ENCODE measurements at regions not wholly inside any gene's neighbourhood (a gene's known extent, or its start where the extent isn't known, plus 50 kb on each side); places are given as distances from the start of the nearest gene placed in this dataset.

DNA sequence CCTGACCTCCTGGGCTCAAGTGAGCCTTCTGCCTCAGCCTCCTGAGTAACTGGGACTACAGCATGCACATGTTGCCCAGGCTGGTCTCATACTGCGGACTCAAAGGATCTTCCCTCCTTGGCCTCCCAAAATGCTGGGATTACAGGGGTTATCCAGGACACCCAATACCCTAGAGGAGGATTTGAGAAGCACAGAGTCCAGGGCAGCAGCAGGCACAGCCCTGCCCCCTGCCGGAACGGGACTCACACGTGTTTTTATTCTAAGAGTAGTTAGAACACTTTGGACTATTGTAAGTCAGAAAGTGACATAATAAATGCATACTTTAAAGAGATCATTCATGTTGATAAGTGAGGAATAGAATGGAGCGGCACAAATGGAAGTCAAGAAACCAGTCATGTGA, 80.2 kb downstream of the C6orf118 start:
- no peak for DNase-seq (ENCODE audit: low read depth)

DNA sequence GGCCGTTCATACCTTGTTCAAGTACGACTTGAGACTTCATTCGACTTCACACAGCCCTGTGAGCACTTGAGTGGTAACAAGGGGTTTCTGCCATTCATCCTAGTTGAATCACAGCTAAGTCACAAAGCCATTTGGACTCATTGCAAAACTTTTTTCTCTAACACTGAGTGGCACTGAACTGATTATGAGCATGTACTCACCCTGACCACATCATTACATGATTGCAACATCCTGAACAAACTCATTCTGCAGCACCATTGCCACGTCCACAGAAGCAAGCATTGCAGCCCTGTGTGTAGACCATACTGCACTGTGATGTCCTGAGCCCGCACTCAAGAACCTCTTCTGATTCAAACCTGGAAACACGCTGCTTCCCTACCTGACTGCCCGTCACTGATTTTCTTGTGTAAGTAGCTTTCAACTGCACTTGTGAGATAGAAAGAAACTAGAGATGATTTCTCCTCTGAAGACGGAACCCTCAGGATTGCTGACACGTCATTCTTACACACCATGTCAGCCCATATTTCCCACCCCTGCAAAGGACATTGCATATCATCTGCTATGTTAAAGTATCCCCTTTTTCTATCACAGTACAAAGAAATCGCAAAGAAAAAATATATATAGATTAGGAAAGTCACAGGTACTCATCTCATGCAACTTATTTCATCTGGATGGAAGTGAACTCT, 81.6 kb downstream of the C6orf118 start:
- no peak for DNase-seq (ENCODE audit: low read depth)

DNA sequence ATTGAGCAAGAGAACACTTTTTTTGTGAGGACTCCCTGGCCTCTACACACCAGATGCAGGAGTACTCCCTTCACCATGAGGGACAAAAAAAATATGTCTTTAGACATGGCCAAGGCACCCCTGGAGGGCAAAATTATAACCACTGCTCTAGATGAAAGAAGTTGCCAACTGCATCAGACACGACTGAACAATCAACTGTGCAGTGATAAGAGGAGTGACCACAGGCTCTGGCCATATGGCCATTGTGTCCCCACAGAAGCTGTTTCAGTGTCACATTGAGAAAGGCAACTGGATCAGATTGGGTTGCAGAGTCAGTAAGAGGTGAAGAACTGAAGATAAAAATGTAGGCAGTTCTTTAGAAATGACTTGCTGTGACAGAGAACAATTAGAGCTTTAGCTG, 85.7 kb downstream of the C6orf118 start:
- DNase-seq (ENCODE audit: low read depth), result no peak

DNA sequence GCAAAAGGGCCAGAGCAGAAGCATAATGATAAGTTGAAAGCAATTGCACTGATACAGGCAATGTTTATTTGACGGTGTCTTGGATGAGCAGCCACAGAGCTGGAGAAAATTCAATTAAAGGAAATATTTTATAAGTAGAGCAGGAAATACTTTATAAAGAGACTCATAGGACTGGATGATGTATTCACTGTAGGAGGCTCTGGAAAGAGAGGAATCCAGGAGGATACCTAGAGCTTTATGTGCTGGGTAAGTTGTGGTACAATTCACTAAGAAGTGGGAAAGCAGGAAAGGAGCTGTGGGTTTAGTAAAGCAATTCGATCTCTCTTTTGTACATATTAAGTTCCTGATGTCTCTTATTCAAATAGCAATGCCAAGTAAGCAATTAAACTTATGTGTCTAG, 86.3 kb downstream of the C6orf118 start:
- DNase-seq (ENCODE audit: low read depth), result no peak

DNA sequence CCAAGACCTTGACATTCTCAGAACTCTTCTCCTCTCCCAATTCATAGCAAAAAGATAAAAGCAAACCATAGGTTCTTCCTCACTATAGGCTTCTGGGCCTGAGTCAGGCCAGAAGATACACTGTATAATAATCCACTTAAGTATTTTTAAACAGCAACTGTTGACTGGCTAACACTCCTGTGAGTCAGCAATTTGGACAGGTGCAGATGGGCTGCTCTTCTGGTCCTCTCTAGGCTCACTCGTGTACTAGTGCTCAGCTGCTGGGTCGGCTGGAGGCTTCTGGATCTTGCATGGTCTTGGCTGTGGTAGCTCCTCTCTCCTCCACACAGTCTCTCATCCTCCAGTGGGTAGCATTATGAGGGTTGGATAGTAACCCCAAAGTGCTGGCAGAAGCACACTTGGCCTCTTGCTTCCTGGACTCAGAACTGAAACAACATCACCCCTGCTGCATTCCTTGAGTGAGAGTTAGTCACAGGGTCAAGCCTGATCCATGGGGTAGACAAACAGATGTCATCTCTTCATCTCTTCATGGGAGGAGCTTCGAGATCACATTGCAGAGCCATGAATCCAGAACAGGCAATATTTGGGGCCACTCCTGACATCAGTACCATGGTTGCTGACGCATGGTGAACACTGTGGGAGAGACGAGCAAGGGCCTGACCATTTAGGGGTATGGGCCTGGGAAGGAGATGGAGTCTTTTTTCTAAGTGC, 86.9 kb downstream of the C6orf118 start:
- DNase-seq (ENCODE audit: low read depth), result no peak

DNA sequence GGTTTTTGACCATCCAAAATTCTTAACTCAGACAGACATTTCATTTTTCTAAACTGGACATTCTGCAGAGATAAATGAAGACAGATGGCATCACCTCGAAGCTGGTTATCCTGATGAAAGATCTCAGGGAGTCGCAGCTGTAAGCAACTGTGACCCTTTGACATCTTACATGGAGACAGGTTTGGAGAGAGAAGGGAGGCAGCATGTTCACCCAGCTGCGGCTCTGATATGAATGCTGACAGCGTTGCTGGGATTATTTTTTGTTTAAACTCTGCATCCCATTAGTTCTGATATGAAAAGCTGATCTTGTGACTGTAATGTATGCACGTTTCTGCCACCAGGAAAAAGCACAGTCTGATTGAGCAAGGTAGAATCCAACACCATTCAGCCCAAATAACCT, 89.4 kb downstream of the C6orf118 start:
- DNase-seq (ENCODE audit: low read depth), result no peak

DNA sequence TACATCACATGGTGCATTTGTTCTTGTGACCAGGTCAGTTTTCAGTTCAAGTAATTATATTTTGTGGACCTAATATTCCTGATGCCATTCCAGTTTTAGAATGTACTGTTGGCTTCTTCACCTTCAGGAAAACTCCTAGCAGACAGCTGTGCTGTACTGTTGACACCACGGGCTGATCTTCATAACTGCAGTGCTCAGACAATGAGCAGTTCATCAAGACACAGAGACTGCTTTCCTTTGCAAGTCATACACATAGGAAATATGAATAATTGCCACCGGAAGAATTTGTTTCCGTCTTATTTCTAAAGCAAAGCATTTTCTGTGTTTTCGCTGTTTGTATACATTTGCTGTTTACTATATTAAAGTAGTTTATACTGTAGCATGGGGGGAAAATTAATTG, 89.8 kb downstream of the C6orf118 start:
- no peak for DNase-seq (ENCODE audit: low read depth)

DNA sequence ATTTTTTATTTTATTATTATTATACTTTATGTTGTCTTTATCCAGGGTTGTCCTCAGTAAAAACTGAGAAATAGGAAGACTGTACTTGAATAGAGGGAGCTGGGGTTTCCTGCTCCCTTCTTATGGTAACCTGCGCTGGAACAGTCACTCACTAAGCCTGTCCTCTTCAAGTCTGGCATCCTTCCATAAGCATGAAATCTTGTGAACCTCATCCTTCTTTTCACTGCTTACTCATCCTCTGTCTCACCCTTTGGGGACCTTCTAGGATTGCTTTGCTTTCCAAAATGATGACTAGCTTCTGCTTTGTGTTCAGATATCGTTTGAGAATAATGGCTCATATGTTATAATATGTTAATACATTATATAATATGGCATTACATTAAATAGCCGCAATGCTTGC, 90.6 kb downstream of the C6orf118 start:
- DNase-seq (ENCODE audit: low read depth), result no peak

DNA sequence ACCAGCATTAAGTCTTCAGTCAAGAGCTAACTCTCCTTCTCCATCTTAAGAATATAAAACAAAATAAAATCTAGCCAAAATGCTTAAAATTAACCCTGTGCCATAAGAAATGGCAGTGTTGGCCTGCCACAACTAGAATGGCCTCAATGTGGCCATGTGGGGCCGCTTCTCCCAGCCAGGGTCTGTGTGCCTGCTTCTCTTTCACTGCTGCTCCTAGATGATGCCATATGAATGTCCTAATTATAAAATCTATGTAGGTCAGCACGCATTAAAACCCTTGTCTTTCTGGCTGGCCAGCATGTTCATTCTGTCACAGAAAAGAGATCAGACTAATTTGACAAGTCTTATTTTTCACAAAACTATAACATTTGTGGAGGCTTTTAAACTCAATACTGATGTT, 102.6 kb downstream of the C6orf118 start:
- DNase-seq (ENCODE audit: low read depth), result no peak

DNA sequence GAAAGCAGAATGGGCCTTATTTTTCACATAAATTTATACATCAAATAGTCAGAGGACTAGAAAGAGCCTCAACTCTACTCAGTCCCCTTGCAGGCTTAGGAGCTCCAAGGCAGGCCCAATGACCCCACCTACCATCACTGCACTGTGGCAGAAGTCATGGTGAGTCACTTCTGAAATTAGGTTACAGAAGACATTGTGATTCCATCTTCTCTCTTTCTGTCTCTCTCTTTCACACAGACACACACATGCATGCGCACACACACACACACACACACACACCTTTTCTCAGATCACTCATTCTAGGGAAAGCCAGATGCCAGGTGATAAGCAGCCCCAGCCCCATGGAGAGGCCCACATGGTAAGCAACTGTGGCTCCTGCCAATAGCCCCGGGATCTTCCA, 103.8 kb downstream of the C6orf118 start:
- DNase-seq (ENCODE audit: low read depth), result no peak

DNA sequence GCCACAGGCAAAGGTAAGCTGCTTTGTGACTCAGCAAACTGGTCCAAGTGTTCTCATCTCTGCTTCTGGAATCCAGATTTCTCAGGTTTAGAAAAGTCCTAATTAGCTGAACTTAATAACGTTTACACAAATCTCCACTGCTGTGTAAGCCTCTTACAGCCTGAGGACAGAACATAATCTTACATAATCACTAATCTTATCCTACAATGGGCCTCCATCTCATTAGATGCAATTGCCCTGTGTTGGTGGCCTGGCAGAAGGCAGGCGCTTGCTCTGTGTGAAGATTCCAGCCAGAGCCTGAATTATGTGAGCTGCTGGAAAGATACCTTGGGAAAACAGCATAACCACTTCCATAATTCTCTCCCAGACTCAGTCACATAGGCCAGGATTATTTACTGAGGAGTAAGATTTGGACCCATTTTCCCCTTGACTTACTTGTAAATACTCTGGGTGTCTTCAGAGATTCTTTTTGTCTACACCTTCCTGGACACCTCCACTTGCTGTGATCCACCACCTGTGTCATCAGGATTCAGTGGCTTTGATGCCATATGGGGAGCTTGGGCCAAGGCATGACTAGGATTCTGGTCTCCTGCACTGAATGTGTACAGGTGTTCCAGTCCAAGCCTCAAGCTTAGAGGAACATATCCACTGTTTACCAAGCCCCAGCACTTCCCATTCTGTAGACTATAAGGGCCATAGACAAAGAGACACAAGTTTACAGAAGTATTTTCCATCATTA, 104.4 kb downstream of the C6orf118 start:
- no peak for DNase-seq (ENCODE audit: low read depth)

DNA sequence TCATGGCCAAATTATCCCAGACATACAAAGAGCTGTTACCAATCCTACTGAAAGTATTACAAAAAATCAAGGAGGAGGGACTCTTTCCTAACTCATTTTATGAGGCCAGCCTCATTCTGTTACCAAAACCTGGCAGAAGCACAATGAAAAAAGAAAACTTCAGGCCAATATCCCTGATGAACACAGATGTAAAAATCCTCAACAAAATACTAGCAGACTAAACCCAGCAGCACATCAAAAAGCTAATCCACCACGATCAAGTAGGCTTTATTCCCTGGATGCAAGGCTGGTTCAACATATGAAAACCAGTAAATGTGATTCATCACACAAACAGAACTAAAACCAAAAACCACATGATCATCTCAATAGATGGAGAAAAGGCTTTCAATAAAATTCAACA, 109.2 kb downstream of the C6orf118 start:
- no peak for DNase-seq (ENCODE audit: low read depth)

DNA sequence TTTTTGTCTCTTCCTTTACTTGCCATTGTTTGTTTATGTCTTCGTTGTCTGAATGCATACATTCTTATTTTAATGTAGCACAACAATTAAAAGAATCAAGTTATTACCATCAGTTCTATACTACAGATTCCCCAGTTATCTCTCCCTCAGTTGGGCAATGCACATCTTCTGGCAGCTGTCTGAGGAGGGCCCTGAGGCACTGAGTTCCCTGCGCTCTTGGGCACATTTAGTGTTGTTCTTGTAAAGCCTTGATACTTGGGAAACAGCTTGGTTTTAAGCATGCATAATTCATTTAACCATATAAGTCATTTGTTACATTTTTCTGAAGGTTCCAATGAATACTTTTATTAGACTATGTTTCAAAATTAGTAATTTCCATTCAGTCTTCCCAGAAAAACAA, 117.9 kb downstream of the C6orf118 start:
- no peak for DNase-seq (ENCODE audit: low read depth)

DNA sequence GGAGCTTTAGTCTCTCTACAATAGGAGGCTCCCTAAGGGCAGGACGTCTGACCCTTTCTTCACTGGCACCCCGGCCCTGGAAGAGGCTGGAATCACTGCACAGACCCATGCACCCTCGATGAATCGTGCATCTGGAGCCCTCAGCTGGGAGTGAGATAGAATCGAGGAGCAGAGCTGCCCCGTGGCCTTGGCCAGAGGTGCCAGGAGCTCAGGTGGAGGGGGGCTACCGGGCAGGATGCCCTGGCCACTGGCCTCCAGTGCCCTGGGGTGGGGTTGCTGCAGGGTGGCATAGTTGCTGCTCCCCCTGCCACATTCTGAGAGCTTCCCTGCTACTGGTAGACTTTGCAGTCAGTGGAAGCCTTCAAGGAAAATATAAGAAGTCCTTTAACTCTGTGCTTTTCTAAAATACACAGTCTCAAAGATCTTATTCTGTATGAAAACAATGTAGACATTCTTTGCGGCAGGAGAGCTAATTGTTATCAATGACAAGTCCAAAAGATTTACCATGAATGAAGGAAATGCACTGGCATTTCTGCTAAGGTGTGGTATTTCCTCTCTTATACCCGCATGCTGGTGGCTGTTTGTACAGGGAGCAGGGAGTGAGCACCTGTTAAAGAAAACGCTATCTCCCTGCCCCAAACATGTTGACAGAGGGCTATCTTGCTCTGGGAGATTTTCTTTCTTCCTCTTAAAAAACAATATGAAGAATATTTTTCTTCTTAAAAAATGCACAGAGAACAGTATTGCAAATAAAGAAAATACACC, 122.8 kb downstream of the C6orf118 start:
- DNase-seq (ENCODE audit: low read depth), result no peak

DNA sequence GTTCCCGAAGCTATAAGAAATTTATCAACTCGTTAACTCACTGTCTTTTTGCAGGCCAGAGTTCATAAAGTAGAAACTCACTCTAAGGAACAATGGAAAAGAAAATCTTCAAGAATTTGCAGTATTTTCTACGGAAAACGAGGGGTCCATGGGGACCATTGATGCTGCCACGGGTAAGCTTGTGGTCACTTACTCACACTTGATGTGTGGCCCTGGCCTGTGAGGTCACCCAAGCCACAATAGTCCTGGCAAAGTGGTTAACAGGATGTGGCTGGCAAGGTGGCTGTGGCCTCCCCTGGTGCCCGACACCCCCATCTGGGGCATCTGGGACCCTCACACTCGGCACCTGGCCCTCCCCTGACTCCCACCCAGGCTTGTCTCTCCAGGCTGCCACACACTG, 123.4 kb downstream of the C6orf118 start:
- no peak for DNase-seq (ENCODE audit: low read depth)

DNA sequence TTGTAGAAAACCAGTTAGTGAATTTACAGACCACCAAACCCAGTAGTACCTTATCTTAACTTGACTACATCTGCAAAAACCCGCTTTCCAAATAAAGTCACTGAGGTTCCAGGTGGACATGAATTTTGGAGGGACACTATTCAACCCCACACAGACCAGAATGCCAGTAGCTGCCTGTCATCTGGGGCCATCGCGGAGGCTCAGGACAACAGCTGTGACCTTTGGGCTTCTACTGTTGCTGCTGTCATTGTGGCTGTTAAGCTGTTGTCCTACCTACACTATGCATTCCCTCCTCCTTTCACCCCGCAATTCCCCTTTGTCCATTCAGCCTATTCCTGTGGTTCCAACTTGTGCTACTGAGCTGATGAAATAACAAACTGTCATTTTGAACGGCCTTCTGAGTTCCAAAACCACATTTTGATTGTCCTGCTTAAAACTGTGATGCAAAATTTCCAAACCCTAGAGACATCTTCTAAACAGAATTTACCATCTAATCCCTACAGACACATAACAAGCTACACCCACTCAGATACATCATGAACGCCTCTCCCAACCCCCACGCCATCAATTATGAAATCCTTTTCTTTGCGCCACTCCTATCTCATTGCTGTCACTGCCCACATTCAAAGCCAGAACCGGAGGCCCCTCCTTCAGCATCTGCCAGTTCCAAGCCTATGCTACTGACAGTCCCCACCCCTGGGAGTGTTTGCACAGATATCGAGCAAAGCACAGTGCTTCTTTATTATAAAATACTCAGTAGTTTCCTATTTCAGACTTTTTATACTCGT, 125.0 kb downstream of the C6orf118 start:
- DNase-seq (ENCODE audit: low read depth), result no peak

DNA sequence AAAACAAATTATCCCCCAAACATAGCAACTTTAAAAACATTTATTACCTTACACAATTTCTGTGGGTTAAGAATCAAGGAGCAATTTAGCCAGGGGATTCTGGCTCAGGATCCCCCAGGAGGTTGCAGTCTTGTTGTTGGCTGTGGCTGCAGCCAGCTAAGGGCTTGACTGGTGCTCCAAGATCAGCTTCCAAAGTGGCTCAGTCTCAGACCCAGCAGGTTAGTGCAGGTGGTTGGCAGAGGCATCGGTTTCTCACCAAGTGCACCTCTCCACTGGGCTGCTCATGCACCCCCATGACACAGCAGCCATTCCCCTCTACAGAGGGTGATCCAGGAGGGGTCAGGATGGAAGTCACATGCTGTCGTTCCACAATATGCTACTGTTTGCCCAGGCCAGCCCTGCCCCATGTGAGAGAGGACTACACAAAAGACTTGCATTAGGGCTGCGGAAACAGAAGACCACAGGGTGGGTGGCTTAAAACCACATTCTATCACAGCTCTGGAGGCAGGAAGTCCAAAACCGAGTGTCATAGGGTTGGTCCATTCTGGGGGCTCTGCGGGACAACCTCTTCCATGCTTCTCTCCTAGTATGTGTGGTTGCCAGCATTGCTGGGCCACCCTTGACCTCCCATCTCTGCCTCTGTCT, 125.8 kb downstream of the C6orf118 start:
- DNase-seq (ENCODE audit: low read depth), result no peak

DNA sequence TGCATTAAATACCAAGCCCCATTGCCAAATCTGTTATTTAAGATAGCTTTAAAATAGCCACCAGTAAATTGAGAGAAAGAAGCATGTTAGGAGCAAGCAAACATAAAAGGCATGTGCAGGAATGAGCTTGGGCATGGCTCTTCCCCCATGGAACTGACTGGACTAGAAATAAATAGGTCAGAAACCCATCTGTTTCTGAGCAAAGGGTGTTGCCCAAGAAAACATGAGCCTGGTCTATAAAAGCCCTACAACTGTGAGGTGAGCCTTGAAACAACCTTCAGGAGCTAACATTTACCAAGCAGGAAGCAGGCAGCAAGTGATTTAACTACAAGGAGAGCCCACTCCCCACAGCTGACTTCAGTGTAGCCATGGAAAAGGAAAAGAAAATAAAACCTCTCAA, 126.3 kb downstream of the C6orf118 start:
- DNase-seq (ENCODE audit: low read depth), result no peak

DNA sequence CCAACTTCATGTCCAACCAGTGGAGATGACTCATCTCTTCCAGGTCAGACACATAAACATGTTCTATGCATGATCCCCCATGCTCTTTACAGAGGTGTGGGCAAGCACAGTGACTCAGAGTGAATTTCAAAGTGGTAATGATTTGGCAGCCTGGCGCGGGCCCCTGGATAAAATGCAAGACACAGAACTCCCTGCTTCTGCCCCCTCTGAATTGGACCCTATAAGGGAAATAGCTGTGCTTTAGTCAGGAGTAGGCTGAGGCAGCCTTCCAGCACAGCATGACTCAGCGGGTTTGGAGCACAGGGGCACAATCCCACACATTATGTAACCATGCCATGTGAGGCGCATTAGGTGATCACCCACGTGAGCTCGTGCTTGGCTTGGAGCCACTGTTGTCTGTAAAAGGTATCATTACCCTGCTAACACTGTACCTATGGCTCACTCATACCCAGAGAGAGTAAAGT, 127.4 kb downstream of the C6orf118 start:
- DNase-seq (ENCODE audit: low read depth), result no peak

DNA sequence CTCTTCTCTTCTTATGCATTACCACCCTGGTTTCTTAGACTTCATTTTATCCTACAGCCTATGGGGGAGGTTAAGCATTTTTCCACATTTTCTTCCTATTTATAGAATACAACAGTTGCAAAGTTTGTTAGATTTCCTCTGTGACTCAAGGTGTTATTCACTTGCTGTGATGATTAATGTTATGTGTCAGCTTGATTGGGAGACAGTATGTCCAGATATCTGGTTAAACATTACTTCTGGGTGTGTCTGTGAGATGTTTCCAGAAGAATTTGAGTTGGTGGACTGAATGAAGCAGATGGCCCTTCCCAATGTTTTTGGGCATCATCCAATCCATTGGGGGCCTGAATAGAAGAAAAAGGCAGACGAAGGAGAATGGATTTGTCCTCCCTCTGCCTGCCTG, 131.3 kb downstream of the C6orf118 start:
- no peak for DNase-seq (ENCODE audit: low read depth)

DNA sequence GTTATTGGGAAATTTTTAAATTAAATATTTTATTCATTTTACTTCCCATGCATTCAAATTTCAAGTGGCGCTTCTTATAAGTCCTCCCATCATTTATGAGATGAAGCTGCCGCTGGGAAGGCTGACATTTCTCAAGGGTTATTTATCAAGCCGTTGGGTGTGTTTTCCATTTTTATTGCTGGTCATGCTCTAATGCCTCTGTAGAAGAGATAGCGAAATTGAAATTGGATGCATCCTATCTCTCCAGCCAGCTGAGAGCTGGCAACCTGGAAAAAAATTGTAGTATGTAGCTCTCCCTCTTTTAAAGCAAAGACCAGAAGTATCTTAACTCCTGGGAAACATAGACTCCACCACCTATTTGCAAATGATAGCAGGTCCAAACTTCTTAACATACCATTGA, 135.9 kb downstream of the C6orf118 start:
- no peak for DNase-seq (ENCODE audit: low read depth)

Data from activated T-helper 1 cell treated with Interleukin-2 at 50 U/mL for 16 hours (primary cell).